Type B pancreatic cell (in vitro differentiated cells): ENCODE measurements at regions not wholly inside any gene's neighbourhood (a gene's known extent, or its start where the extent isn't known, plus 50 kb on each side); places are given as distances from the start of the nearest gene placed in this dataset.

Source experiments
- DNase-seq: peaks from one replicate; pipeline ENCODE4 v3.0.0; 2021; ENCODE audit warnings: mixed read lengths; ENCODE audit not compliant: unreplicated experiment; ENCODE audit errors: extremely low spot score
- H3K27ac Mint-ChIP-seq: 2 replicates; pipeline ENCODE4 v1.8.0; 2021; ENCODE audit warnings: mild to moderate bottlenecking, mixed read lengths
- H3K27me3 Mint-ChIP-seq: 2 replicates; pipeline ENCODE4 v1.8.0; 2021; ENCODE audit warnings: mixed read lengths
- H3K36me3 Mint-ChIP-seq: 2 replicates; pipeline ENCODE4 v1.8.0; 2021; ENCODE audit warnings: mixed read lengths
- H3K4me1 Mint-ChIP-seq: one replicate; pipeline ENCODE4 v1.8.0; 2021; ENCODE audit warnings: mixed read lengths; ENCODE audit not compliant: unreplicated experiment
- H3K4me3 Mint-ChIP-seq: 2 replicates; pipeline ENCODE4 v1.8.0; 2021; ENCODE audit warnings: mild to moderate bottlenecking, mixed read lengths
- H3K9me3 Mint-ChIP-seq: 2 replicates; pipeline ENCODE4 v1.8.0; 2021; ENCODE audit warnings: mixed read lengths
- CTCF ChIP-seq: fragments of 200-600 bp; sonication (generic); conservative IDR thresholded peaks from 2 replicates; pipeline ENCODE4 v1.5.0; 2021; ENCODE audit warnings: antibody characterized with exemption, mild to moderate bottlenecking

DNA sequence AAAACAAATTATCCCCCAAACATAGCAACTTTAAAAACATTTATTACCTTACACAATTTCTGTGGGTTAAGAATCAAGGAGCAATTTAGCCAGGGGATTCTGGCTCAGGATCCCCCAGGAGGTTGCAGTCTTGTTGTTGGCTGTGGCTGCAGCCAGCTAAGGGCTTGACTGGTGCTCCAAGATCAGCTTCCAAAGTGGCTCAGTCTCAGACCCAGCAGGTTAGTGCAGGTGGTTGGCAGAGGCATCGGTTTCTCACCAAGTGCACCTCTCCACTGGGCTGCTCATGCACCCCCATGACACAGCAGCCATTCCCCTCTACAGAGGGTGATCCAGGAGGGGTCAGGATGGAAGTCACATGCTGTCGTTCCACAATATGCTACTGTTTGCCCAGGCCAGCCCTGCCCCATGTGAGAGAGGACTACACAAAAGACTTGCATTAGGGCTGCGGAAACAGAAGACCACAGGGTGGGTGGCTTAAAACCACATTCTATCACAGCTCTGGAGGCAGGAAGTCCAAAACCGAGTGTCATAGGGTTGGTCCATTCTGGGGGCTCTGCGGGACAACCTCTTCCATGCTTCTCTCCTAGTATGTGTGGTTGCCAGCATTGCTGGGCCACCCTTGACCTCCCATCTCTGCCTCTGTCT is 125.8 kb downstream of the C6orf118 start:
- TF ChIP-seq CTCF = no peak
- no peak overlapping the region for H3K27ac Mint-ChIP-seq
- no peak overlapping the region for H3K4me3 Mint-ChIP-seq
- H3K9me3 Mint-ChIP-seq = no peaks in the 10 kb centered on the region
- no peaks in the 10 kb centered on the region for H3K27me3 Mint-ChIP-seq
- no peaks in the 10 kb centered on the region for H3K4me1 Mint-ChIP-seq
- DNase-seq = no peak
- no peaks in the 10 kb centered on the region for H3K36me3 Mint-ChIP-seq

DNA sequence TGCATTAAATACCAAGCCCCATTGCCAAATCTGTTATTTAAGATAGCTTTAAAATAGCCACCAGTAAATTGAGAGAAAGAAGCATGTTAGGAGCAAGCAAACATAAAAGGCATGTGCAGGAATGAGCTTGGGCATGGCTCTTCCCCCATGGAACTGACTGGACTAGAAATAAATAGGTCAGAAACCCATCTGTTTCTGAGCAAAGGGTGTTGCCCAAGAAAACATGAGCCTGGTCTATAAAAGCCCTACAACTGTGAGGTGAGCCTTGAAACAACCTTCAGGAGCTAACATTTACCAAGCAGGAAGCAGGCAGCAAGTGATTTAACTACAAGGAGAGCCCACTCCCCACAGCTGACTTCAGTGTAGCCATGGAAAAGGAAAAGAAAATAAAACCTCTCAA is 126.3 kb downstream of the C6orf118 start:
- no peak for TF ChIP-seq CTCF
- H3K4me3 Mint-ChIP-seq = no peak overlapping the region
- H3K9me3 Mint-ChIP-seq = no peaks in the 10 kb centered on the region
- H3K36me3 Mint-ChIP-seq = no peaks in the 10 kb centered on the region
- no peaks in the 10 kb centered on the region for H3K27me3 Mint-ChIP-seq
- DNase-seq = no peak
- no peak overlapping the region for H3K27ac Mint-ChIP-seq
- H3K4me1 Mint-ChIP-seq = no peaks in the 10 kb centered on the region

- Mint-ChIP-seq H3K36me3 (no peaks in the 10 kb centered on the region), H3K27ac (no peak overlapping the region), H3K4me1 (no peaks in the 10 kb centered on the region), H3K9me3 (no peaks in the 10 kb centered on the region), H3K27me3 (no peaks in the 10 kb centered on the region), H3K4me3 (no peak overlapping the region)
- DNase-seq = no peak
- TF ChIP-seq CTCF = no peak
Measured at GRCh38 chr6:165181951-165182414, 127.4 kb downstream of the C6orf118 start.

DNA sequence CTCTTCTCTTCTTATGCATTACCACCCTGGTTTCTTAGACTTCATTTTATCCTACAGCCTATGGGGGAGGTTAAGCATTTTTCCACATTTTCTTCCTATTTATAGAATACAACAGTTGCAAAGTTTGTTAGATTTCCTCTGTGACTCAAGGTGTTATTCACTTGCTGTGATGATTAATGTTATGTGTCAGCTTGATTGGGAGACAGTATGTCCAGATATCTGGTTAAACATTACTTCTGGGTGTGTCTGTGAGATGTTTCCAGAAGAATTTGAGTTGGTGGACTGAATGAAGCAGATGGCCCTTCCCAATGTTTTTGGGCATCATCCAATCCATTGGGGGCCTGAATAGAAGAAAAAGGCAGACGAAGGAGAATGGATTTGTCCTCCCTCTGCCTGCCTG is 131.3 kb downstream of the C6orf118 start:
- H3K27ac Mint-ChIP-seq = no peak overlapping the region
- no peaks in the 10 kb centered on the region for H3K4me1 Mint-ChIP-seq
- no peaks in the 10 kb centered on the region for H3K9me3 Mint-ChIP-seq
- DNase-seq = no peak
- H3K4me3 Mint-ChIP-seq = no peak overlapping the region
- H3K36me3 Mint-ChIP-seq = no peaks in the 10 kb centered on the region
- no peak for TF ChIP-seq CTCF
- H3K27me3 Mint-ChIP-seq = no peaks in the 10 kb centered on the region

- Mint-ChIP-seq H3K27ac (no peak overlapping the region), H3K27me3 (no peaks in the 10 kb centered on the region), H3K4me1 (no peaks in the 10 kb centered on the region), H3K4me3 (no peak overlapping the region), H3K36me3 (no peaks in the 10 kb centered on the region), H3K9me3 (no peaks in the 10 kb centered on the region)
- no peak for TF ChIP-seq CTCF
- no peak for DNase-seq
Measured at GRCh38 chr6:165173484-165173883, 135.9 kb downstream of the C6orf118 start.

- H3K4me1 Mint-ChIP-seq = no peaks in the 10 kb centered on the region
- H3K27me3 Mint-ChIP-seq = no peaks in the 10 kb centered on the region
- H3K36me3 Mint-ChIP-seq = no peaks in the 10 kb centered on the region
- DNase-seq = no peak
- H3K9me3 Mint-ChIP-seq = no peaks in the 10 kb centered on the region
- TF ChIP-seq CTCF = no peak
- no peak overlapping the region for H3K27ac Mint-ChIP-seq
- no peak overlapping the region for H3K4me3 Mint-ChIP-seq
Measured at GRCh38 chr6:165167861-165168260, 141.5 kb downstream of the C6orf118 start.
